H1 (cell line): ENCODE measurements at regions not wholly inside any gene's neighbourhood (a gene's known extent, or its start where the extent isn't known, plus 50 kb on each side); places are given as distances from the start of the nearest gene placed in this dataset.

Experiments
- CTCF ChIA-PET: fragments of 300-600 bp; sonication (Branson Sonifier 250); formaldehyde crosslinking; loops from one replicate; lab custom pipeline; 2021; ENCODE audit not compliant: partially characterized antibody; lab: Charles Lee
- POLR2A ChIA-PET: fragments of 300-600 bp; sonication (Branson Sonifier 250); formaldehyde crosslinking; loops from one replicate; lab custom pipeline; 2021; ENCODE audit warnings: inconsistent platforms; ENCODE audit not compliant: partially characterized antibody; lab: Charles Lee
- DNase-seq, 2 experiments: peaks; one replicate each; pipeline versions ENCODE4 v3.0.0 to v3.0.0-alpha.2; 2010 to 2022; ENCODE audit warnings: low spot score in 2 of 2, low read depth in 1 of 2, mixed read lengths in 1 of 2
- FAIRE-seq: peaks from 2 replicates; lab custom pipeline; 2011; peaks lifted over from hg19 to GRCh38; lab: Jason Lieb, UNC
- H2AFZ ChIP-seq: 2 replicates; pipeline ENCODE4 v1.8.1; 2012; ENCODE audit warnings: low read length, inconsistent platforms
- H2AK5ac ChIP-seq: 2 replicates; pipeline ENCODE4 v1.6.1; 2013; ENCODE audit warnings: low read depth, low read length
- H2BK120ac ChIP-seq: replicated peaks from 2 replicates; pipeline ENCODE3; 2013; ENCODE audit warnings: low read depth, low read length, inconsistent platforms
- H2BK12ac ChIP-seq: 2 replicates; pipeline ENCODE4 v1.6.1; 2013; ENCODE audit warnings: low read depth, low read length
- H2BK15ac ChIP-seq: 2 replicates; pipeline ENCODE4 v1.6.1; 2013; ENCODE audit warnings: low read length
- H2BK20ac ChIP-seq: 2 replicates; pipeline ENCODE4 v1.6.1; 2013; ENCODE audit warnings: low read length
- H2BK5ac ChIP-seq: 2 replicates; pipeline ENCODE4 v1.6.1; 2013; ENCODE audit warnings: low read depth, low read length
- H3K14ac ChIP-seq: 2 replicates; pipeline ENCODE4 v1.6.1; 2013; ENCODE audit warnings: inconsistent platforms; ENCODE audit not compliant: insufficient read length
- H3K18ac ChIP-seq: 2 replicates; pipeline ENCODE4 v1.6.1; 2013; ENCODE audit warnings: low read length; ENCODE audit errors: extremely low read depth
- H3K23ac ChIP-seq: 2 replicates; pipeline ENCODE4 v1.6.1; 2013; ENCODE audit warnings: inconsistent platforms; ENCODE audit not compliant: insufficient read length
- H3K23me2 ChIP-seq: 2 replicates; pipeline ENCODE4 v1.6.1; 2013; ENCODE audit warnings: low read depth, low read length
- H3K27ac ChIP-seq: 2 replicates; pipeline ENCODE4 v1.6.1; 2011; ENCODE audit warnings: low read depth, low read length, inconsistent platforms
- H3K27me3 ChIP-seq, 4 experiments: replicated peaks in 1 of 4; 1 replicate in 1 of 4; 2 replicates in 3 of 4; pipeline versions ENCODE4 v1.6.1 to v1.8.1; 2011 to 2013; ENCODE audit warnings: low read length in 3 of 4, mild to moderate bottlenecking in 3 of 4, inconsistent platforms in 2 of 4, mixed read lengths in 2 of 4, moderate library complexity in 1 of 4; ENCODE audit not compliant: control insufficient read depth in 3 of 4, insufficient read depth in 3 of 4; ENCODE audit errors: extremely low read depth in 1 of 4
- H3K36me3 ChIP-seq, 4 experiments: 2 replicates each; pipeline versions ENCODE4 v1.6.1 to v1.8.1; 2011 to 2013; ENCODE audit warnings: mild to moderate bottlenecking in 4 of 4, low read length in 3 of 4, moderate library complexity in 2 of 4, control low read depth in 1 of 4, inconsistent platforms in 1 of 4; ENCODE audit not compliant: insufficient read depth in 4 of 4, control insufficient read depth in 2 of 4
- H3K4ac ChIP-seq: replicated peaks from 2 replicates; pipeline ENCODE3; 2013; ENCODE audit warnings: low read length, low read depth, mixed read lengths, inconsistent platforms; ENCODE audit not compliant: insufficient read length
- H3K4me1 ChIP-seq, 4 experiments: replicated peaks in 1 of 4; 1 replicate in 1 of 4; 2 replicates in 3 of 4; pipeline versions ENCODE4 v1.6.1 to v1.8.1; 2011 to 2013; ENCODE audit warnings: low read length in 3 of 4, inconsistent platforms in 2 of 4, mixed read lengths in 1 of 4; ENCODE audit not compliant: insufficient read depth in 4 of 4, control insufficient read depth in 3 of 4
- H3K4me2 ChIP-seq, 2 experiments: 2 replicates each; pipeline versions ENCODE4 v1.6.1 to v1.8.1; 2011 to 2013; ENCODE audit warnings: low read depth in 2 of 2, low read length in 2 of 2, control low read depth in 1 of 2, inconsistent platforms in 1 of 2, mild to moderate bottlenecking in 1 of 2; ENCODE audit not compliant: insufficient read depth in 1 of 2
- H3K4me3 ChIP-seq, 4 experiments: fragments of 200-600, 300-600 bp in 1 of 4; sonication (generic), shearing (Covaris generic), sonication (Bioruptor Twin) in 1 of 4; 2 replicates each; pipeline versions ENCODE4 v1.5.1 to v1.8.1; 2011 to 2016; ENCODE audit warnings: low read length in 4 of 4, low read depth in 3 of 4, control low read depth in 2 of 4, inconsistent platforms in 2 of 4, mild to moderate bottlenecking in 2 of 4, mixed read lengths in 1 of 4, moderate library complexity in 1 of 4; ENCODE audit not compliant: insufficient read depth in 2 of 4; ENCODE audit errors: extremely low read depth in 1 of 4
- H3K56ac ChIP-seq: replicated peaks from 2 replicates; pipeline ENCODE3; 2013; ENCODE audit warnings: low read depth, mild to moderate bottlenecking, mixed read lengths, low read length, inconsistent platforms; ENCODE audit not compliant: insufficient read length
- H3K79me1 ChIP-seq: 2 replicates; pipeline ENCODE4 v1.6.1; 2013; ENCODE audit warnings: low read depth, low read length, control low read depth
- H3K79me2 ChIP-seq, 2 experiments: 2 replicates each; pipeline versions ENCODE4 v1.6.1 to v1.8.1; 2012 to 2013; ENCODE audit warnings: low read length in 2 of 2, mild to moderate bottlenecking in 2 of 2, inconsistent platforms in 1 of 2; ENCODE audit not compliant: insufficient read depth in 2 of 2, control insufficient read depth in 1 of 2
- H3K9ac ChIP-seq, 4 experiments: replicated peaks in 1 of 4; 1 replicate in 1 of 4; 2 replicates in 3 of 4; pipeline versions ENCODE4 v1.6.1 to v1.8.1; 2011 to 2013; ENCODE audit warnings: low read depth in 3 of 4, low read length in 3 of 4, control low read depth in 2 of 4, mild to moderate bottlenecking in 2 of 4, moderate library complexity in 2 of 4, inconsistent platforms in 1 of 4; ENCODE audit errors: extremely low read depth in 1 of 4
- H3K9me3 ChIP-seq, 2 experiments: 2 replicates each; pipeline versions ENCODE4 v1.6.1 to v1.8.1; 2012 to 2013; ENCODE audit warnings: mild to moderate bottlenecking in 2 of 2, moderate library complexity in 2 of 2, control low read depth in 1 of 2, inconsistent platforms in 1 of 2, low read depth in 1 of 2, low read length in 1 of 2, mixed read lengths in 1 of 2; ENCODE audit not compliant: insufficient read depth in 2 of 2
- H4K20me1 ChIP-seq, 2 experiments: replicated peaks in 1 of 2; 2 replicates each; pipeline versions ENCODE3 to v1.8.1; 2011 to 2013; ENCODE audit warnings: inconsistent platforms in 2 of 2, low read length in 2 of 2, mild to moderate bottlenecking in 1 of 2; ENCODE audit not compliant: insufficient read depth in 2 of 2, control insufficient read depth in 1 of 2
- H4K5ac ChIP-seq: 2 replicates; pipeline ENCODE4 v1.6.1; 2013; ENCODE audit warnings: low read length, low read depth, mixed read lengths, inconsistent platforms; ENCODE audit not compliant: insufficient read length
- H4K8ac ChIP-seq: 2 replicates; pipeline ENCODE4 v1.8.0; 2013; ENCODE audit warnings: mild to moderate bottlenecking, moderate library complexity, low read length, inconsistent platforms; ENCODE audit not compliant: insufficient read depth; ENCODE audit errors: extremely low read depth
- H4K91ac ChIP-seq: replicated peaks from 2 replicates; pipeline ENCODE3; 2013; ENCODE audit warnings: low read length, mixed read lengths, inconsistent platforms; ENCODE audit not compliant: insufficient read length
- BCL11A ChIP-seq, 2 experiments: IDR thresholded peaks; one replicate each; pipeline ENCODE4 v1.6.1; 2011; ENCODE audit warnings: low read depth in 2 of 2, low read length in 2 of 2, mild to moderate bottlenecking in 2 of 2
- FOSL1 ChIP-seq: IDR thresholded peaks from 2 replicates; pipeline ENCODE4 v1.6.1; 2011; ENCODE audit warnings: mild to moderate bottlenecking, low read depth, low read length, moderate library complexity; ENCODE audit not compliant: insufficient read depth
- SIRT6 ChIP-seq: IDR thresholded peaks from one replicate; pipeline ENCODE4 v1.7.1; 2012; ENCODE audit warnings: low read length, inconsistent platforms
- TF ChIP-seq, protein P1 (sequence below): IDR thresholded peaks from 2 replicates; pipeline ENCODE4 v1.6.1; 2012; ENCODE audit warnings: inconsistent platforms

DNA sequence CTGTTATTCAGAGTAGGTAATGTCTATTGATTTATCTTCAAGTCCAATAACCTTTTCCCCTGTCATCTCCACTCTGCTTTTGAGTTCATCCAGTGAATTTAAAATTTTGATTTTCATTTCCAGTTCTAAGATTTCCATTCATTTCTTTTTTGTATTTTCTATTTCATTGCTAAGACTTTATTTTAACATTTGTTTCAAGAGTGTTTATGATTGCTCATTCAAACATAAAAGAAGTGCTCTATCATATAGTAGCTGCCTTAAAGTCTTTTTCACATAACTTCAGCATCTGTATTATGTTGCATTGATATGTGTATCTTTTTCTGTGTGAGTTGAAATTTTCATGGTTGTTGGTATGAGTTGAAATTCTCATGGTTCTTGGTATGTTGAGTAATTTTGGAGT lies 341.6 kb downstream of the SOX4 start:
- no peak overlapping the region for H4K5ac ChIP-seq
- no peaks in the 10 kb centered on the region for H3K36me3 ChIP-seq
- no peak for DNase-seq
- no peak overlapping the region for H2BK20ac ChIP-seq
- H4K20me1 ChIP-seq: no peaks in the 10 kb centered on the region
- H3K23ac ChIP-seq: no peak overlapping the region
- no peak overlapping the region for H3K18ac ChIP-seq
- H3K79me1 ChIP-seq: no peaks in the 10 kb centered on the region; the same call in 1 of the 2 replicates
- no peak for FAIRE-seq
- CTCF ChIA-PET: interaction anchor here (0.9 to 2.5 kb wide), 5 partner anchors 20 to 78 kb away, joined by 3 to 6 read pairs (median 4); no protein-coding TSS in a partner anchor
- no peak overlapping the region for H4K8ac ChIP-seq
- no peak overlapping the region for H2BK5ac ChIP-seq
- H3K23me2 ChIP-seq: no peaks in the 10 kb centered on the region
- no peak overlapping the region for H3K27ac ChIP-seq
- no peak overlapping the region for H2BK12ac ChIP-seq
- H3K79me2 ChIP-seq: peaks cover 0 to 40% of the 10 kb centered on the region in 2 experiments; a peak in 3 of 4 replicates
- no peak overlapping the region for H3K9ac ChIP-seq
- no peak overlapping the region for H3K4me2 ChIP-seq
- no peak overlapping the region for H3K14ac ChIP-seq
- H3K4ac ChIP-seq: no peak overlapping the region
- POLR2A ChIA-PET: no interaction called here
- H2AFZ ChIP-seq: no peak overlapping the region
- H3K56ac ChIP-seq: no peak overlapping the region
- H2AK5ac ChIP-seq: no peak overlapping the region
- no peaks in the 10 kb centered on the region for H3K9me3 ChIP-seq
- H2BK120ac ChIP-seq: no peak overlapping the region
- H3K4me3 ChIP-seq: no peak overlapping the region
- H4K91ac ChIP-seq: no peak overlapping the region
- H3K27me3 ChIP-seq: no peaks in the 10 kb centered on the region
- H3K4me1 ChIP-seq: no peaks in the 10 kb centered on the region
- H2BK15ac ChIP-seq: no peak overlapping the region
- no peak for TF ChIP-seq FOSL1
- no peak for TF ChIP-seq BCL11A (IDR thresholded peaks at IDR 0.05; ENCODE audit: low read depth in 2 of 2, low read length in 2 of 2)
- no peak for TF ChIP-seq SIRT6
- TF ChIP-seq, protein P1, sequence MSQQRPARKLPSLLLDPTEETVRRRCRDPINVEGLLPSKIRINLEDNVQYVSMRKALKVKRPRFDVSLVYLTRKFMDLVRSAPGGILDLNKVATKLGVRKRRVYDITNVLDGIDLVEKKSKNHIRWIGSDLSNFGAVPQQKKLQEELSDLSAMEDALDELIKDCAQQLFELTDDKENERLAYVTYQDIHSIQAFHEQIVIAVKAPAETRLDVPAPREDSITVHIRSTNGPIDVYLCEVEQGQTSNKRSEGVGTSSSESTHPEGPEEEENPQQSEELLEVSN: no peak
